ENCODE measurements at regions not wholly inside any gene's neighbourhood (a gene's known extent, or its start where the extent isn't known, plus 50 kb on each side); places are given as distances from the start of the nearest gene placed in this dataset.

DNA sequence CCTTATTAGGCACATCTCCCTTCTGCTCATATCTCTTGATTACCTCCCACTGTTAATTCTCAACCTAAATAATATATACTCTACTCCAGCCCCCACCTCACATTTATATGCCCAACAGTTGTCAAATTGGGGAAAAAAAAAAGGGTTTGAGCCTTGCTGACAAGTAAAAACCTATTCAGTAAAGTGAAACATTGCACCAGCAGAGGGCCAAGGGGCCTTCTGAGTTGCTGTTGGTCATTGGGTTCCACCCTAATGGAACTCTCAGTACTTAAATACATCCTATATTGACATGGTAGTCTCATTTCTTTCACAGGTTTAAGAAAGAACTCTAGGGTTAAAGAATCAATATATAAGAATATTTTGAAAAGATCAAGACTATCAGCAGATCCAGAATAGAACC, 362.2 kb downstream of the SMARCA1 start:
- no peaks in the 10 kb centered on the region for H3K4me1 ChIP-seq (ENCODE audit: control insufficient read depth in 2 of 2, insufficient read depth in 2 of 2, low read length in 2 of 2)
- no peaks in the 10 kb centered on the region for H3K79me2 ChIP-seq (ENCODE audit: control insufficient read depth, insufficient read depth, low read length)
- H3K27me3 ChIP-seq (replicated peaks in 1 of 4; ENCODE audit: control extremely low read depth in 1 of 4, control insufficient read depth in 3 of 4, insufficient read depth in 4 of 4, low read length in 3 of 4), result no peaks in the 10 kb centered on the region
- ATAC-seq (ENCODE audit: low read depth) (no peak), DNase-seq (no peak)
- no peaks in the 10 kb centered on the region for H3K36me3 ChIP-seq (replicated peaks in 1 of 2; ENCODE audit: control extremely low read depth in 1 of 2, control insufficient read depth in 1 of 2, extremely low read depth in 1 of 2, insufficient read depth in 2 of 2, low read length in 1 of 2)
- intact Hi-C loops (cut with micrococcal nuclease), result no loop called here
- H3K9me3 ChIP-seq (ENCODE audit: control extremely low read depth in 1 of 3, control insufficient read depth in 2 of 3, insufficient read depth in 1 of 3, low read length in 2 of 3), result no peaks in the 10 kb centered on the region
- ChIA-PET POLR2A (no interaction called here), CTCF (no interaction called here)
- H2AFZ ChIP-seq (ENCODE audit: insufficient read depth, low read depth, low read length, poor library complexity, severe bottlenecking), result no peak overlapping the region
- H3K4me3 ChIP-seq (ENCODE audit: control extremely low read depth in 1 of 5, extremely low read depth in 1 of 5, insufficient read depth in 1 of 5, low read depth in 2 of 5, low read length in 4 of 5), result no peak overlapping the region
- H3K9ac ChIP-seq (ENCODE audit: low read length), result no peak overlapping the region
- no peak overlapping the region for H3K4me2 ChIP-seq (replicated peaks; ENCODE audit: low read depth, low read length, poor library complexity, severe bottlenecking)
- TF ChIP-seq EZH2 (IDR thresholded peaks at IDR 0.05; ENCODE audit: borderline replicate concordance, insufficient read depth, low read depth, low read length, poor library complexity, severe bottlenecking), result no peak
- no peak for TF ChIP-seq CTCF (IDR thresholded peaks at IDR 0.05)
- Mint-ChIP-seq H3K27me3 (no peaks in the 10 kb centered on the region), H3K9me3 (ENCODE audit: insufficient read depth) (no peaks in the 10 kb centered on the region), H3K4me1 (no peaks in the 10 kb centered on the region), H3K27ac (no peak overlapping the region), H3K4me3 (no peak overlapping the region)
- H3K27ac ChIP-seq (ENCODE audit: low read length in 2 of 2), result no peak overlapping the region
- no peaks in the 10 kb centered on the region for H4K20me1 ChIP-seq (ENCODE audit: control insufficient read depth, insufficient read depth, low read length, poor library complexity, severe bottlenecking)

- intact Hi-C loops (cut with micrococcal nuclease), result no loop called here
- no peaks in the 10 kb centered on the region for H3K36me3 ChIP-seq (replicated peaks in 1 of 2; ENCODE audit: control extremely low read depth in 1 of 2, control insufficient read depth in 1 of 2, extremely low read depth in 1 of 2, insufficient read depth in 2 of 2, low read length in 1 of 2)
- H3K9me3 Mint-ChIP-seq (ENCODE audit: insufficient read depth), result no peaks in the 10 kb centered on the region
- CTCF ChIA-PET, result no interaction called here
- ATAC-seq (ENCODE audit: low read depth), result no peak
- TF ChIP-seq EZH2 (IDR thresholded peaks at IDR 0.05; ENCODE audit: borderline replicate concordance, insufficient read depth, low read depth, low read length, poor library complexity, severe bottlenecking), result no peak
- H3K27me3 Mint-ChIP-seq, result no peaks in the 10 kb centered on the region
- H3K4me2 ChIP-seq (replicated peaks; ENCODE audit: low read depth, low read length, poor library complexity, severe bottlenecking), result no peak overlapping the region
- H2AFZ ChIP-seq (ENCODE audit: insufficient read depth, low read depth, low read length, poor library complexity, severe bottlenecking), result no peak overlapping the region
- DNase-seq, result no peak
- no peaks in the 10 kb centered on the region for H3K4me1 Mint-ChIP-seq
- H3K27ac Mint-ChIP-seq, result no peak overlapping the region
- H3K27me3 ChIP-seq (replicated peaks in 1 of 4; ENCODE audit: control extremely low read depth in 1 of 4, control insufficient read depth in 3 of 4, insufficient read depth in 4 of 4, low read length in 3 of 4), result no peaks in the 10 kb centered on the region
- H3K79me2 ChIP-seq (ENCODE audit: control insufficient read depth, insufficient read depth, low read length), result no peaks in the 10 kb centered on the region
- POLR2A ChIA-PET, result no interaction called here
- no peak overlapping the region for H3K27ac ChIP-seq (ENCODE audit: low read length in 2 of 2)
- H3K4me3 ChIP-seq (ENCODE audit: control extremely low read depth in 1 of 5, extremely low read depth in 1 of 5, insufficient read depth in 1 of 5, low read depth in 2 of 5, low read length in 4 of 5), result no peak overlapping the region
- no peaks in the 10 kb centered on the region for H3K9me3 ChIP-seq (ENCODE audit: control extremely low read depth in 1 of 3, control insufficient read depth in 2 of 3, insufficient read depth in 1 of 3, low read length in 2 of 3)
- H3K4me1 ChIP-seq (ENCODE audit: control insufficient read depth in 2 of 2, insufficient read depth in 2 of 2, low read length in 2 of 2), result no peaks in the 10 kb centered on the region
- no CpG with 5 or more reads among the region's 2 CpGs for WGBS (ENCODE audit: insufficient coverage)
- no peak overlapping the region for H3K4me3 Mint-ChIP-seq
- no peaks in the 10 kb centered on the region for H4K20me1 ChIP-seq (ENCODE audit: control insufficient read depth, insufficient read depth, low read length, poor library complexity, severe bottlenecking)
- no peak overlapping the region for H3K9ac ChIP-seq (ENCODE audit: low read length)
Observed at GRCh38 chrX:129158505-129158904, 364.8 kb downstream of the SMARCA1 start.
